WI38 (cell line): ENCODE measurements at regions not wholly inside any gene's neighbourhood (a gene's known extent, or its start where the extent isn't known, plus 50 kb on each side); places are given as distances from the start of the nearest gene placed in this dataset.

Experiments
- H3K4me3 ChIP-seq: 2 replicates; pipeline ENCODE4 v1.5.1; 2011; ENCODE audit warnings: low read depth, mild to moderate bottlenecking, control low read depth, low read length
- TF ChIP-seq, protein P1 (sequence below): IDR thresholded peaks from 2 replicates; pipeline ENCODE4 v1.5.1; 2012; ENCODE audit warnings: low read depth, mild to moderate bottlenecking, control low read depth, low read length

- no peak overlapping the region for H3K4me3 ChIP-seq
- TF ChIP-seq, protein P1, sequence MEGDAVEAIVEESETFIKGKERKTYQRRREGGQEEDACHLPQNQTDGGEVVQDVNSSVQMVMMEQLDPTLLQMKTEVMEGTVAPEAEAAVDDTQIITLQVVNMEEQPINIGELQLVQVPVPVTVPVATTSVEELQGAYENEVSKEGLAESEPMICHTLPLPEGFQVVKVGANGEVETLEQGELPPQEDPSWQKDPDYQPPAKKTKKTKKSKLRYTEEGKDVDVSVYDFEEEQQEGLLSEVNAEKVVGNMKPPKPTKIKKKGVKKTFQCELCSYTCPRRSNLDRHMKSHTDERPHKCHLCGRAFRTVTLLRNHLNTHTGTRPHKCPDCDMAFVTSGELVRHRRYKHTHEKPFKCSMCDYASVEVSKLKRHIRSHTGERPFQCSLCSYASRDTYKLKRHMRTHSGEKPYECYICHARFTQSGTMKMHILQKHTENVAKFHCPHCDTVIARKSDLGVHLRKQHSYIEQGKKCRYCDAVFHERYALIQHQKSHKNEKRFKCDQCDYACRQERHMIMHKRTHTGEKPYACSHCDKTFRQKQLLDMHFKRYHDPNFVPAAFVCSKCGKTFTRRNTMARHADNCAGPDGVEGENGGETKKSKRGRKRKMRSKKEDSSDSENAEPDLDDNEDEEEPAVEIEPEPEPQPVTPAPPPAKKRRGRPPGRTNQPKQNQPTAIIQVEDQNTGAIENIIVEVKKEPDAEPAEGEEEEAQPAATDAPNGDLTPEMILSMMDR: no peak
Observed at GRCh38 chr19:28887920-28888618, 324.9 kb downstream of the UQCRFS1 start.

DNA sequence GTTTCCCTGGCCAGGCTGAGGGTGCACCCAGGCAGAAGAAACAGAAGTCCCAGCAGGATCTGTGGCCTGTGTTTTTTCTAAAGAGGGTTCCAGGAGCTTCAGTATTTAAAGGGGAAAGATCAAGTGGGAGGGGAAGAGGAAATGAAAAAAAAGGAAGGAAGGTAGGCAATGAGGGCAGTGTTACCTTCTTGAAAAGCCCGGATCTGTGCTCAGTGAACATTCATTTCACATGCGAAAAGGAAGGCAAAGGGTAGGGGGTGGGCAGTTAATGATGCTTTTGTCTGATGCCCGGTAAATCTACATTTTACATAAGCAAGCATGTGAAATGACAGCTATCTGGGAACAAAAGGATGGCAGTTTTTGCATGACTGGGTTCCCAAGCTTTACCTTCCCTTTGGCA, 326.2 kb downstream of the UQCRFS1 start:
- no peak overlapping the region for H3K4me3 ChIP-seq
- TF ChIP-seq, protein P1: no peak

DNA sequence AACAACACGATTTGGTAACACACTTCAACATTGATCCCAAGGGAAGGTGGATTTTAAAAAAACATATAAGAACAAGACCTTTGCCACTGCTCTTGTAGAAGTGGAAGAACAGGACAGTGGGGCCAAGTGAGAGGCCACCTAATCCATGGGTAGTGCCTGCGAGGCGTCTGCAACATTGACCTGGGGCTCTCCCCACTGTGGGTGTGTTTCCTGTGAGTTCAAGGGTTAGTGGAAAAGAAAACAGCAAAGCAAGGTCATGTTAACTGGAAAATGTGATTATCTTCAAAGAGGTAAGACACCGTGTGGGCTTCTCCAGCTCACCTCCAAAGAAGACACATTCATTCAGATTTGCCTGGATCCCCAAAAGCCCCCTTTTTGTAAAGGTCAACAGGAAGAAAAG, 327.0 kb downstream of the UQCRFS1 start:
- H3K4me3 ChIP-seq: no peak overlapping the region
- TF ChIP-seq, protein P1: no peak

GRCh38 chr19:28884786-28885476, 328.0 kb downstream of the UQCRFS1 start:
- no peak overlapping the region for H3K4me3 ChIP-seq
- TF ChIP-seq, protein P1: no peak

DNA sequence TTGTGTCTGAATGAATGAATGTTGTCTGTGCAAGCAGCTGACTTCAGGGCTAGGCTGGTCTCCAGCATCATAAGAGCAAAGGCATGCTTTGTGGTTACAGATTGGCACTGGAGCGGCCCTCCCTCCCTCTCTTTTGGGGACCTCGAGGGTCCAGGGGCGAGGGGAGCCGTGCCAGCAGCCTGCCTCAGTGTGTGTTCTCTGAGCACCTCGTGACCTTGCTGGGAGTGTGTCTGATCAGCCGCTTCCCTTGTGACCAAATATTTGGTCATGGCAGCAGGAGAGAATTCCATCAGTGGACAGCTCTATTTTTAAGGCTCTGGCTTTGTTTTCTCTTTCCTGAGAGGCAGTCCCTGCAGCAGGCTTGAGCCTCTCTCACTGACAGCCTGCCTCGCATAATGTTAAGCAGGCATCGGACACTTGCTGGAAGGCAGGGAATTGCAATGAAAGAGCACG, 329.7 kb downstream of the UQCRFS1 start:
- no peak overlapping the region for H3K4me3 ChIP-seq
- TF ChIP-seq, protein P1: no peak

- no peak overlapping the region for H3K4me3 ChIP-seq
- TF ChIP-seq, protein P1: no peak
Observed at GRCh38 chr19:28882818-28883217, 330.1 kb downstream of the UQCRFS1 start.

- TF ChIP-seq, protein P1: no peak
- no peak overlapping the region for H3K4me3 ChIP-seq
Observed at GRCh38 chr19:28881616-28882015, 331.3 kb downstream of the UQCRFS1 start.
